Suppressor macrophage treated with lipopolysaccharide for 1 hour (primary cell): ENCODE measurements at regions not wholly inside any gene's neighbourhood (a gene's known extent, or its start where the extent isn't known, plus 50 kb on each side); places are given as distances from the start of the nearest gene placed in this dataset.
"Not testable (repeated sequence)": the region's sequence is repeated elsewhere in the genome, so short reads cannot be mapped to it uniquely, and the experiment has no call there.

Experiments
- DNase-seq, 3 donors: peaks; one replicate each; pipeline ENCODE4 v3.0.0-alpha.2; 2020 to 2022

DNA sequence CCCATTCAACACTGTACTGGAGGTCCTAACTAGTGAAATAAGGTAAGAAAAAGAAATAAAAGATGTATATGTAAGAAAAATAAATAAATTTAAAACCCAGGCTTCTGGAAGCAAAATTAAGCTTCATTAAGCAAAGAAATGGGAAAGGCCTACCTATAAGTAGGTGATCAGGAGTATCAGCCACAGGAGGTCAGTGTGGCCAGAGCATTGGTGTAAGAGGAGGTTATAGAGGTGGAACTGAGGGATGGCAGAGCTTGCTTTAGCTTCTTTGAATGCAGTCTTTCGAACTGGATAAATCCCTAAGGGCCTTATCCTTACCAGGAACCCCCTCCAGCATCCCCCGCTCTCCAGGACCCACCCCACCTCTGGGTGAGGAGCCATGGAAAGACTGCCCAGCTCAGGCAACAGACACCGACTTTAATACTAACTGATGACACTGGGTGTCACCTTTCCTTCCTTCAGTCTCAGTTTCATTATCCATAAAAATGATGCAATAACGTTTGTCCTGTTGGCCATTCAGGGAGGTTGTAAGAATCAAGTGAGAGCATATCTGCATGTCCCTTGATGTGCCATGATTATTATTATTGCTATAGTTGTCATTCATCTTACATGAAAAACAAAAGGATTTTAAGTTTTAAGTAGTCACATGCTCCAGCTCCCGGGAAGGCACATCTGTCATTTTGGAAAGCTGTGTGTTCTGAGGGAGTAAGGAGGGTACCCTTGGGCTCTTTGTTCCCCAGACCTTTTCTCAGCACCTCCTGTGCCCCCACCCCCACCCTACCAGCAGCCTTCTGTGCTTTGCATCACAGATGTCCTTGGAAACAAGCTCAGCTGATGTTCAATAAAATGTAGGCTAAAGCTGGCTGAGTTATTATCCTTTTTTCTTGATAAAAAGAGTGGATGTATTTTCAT lies 50.8 kb upstream of the CTNNA1 start:
- DNase-seq, result no peak

GRCh38 chr5:138701678-138702077 lies 51.5 kb upstream of the CTNNA1 start:
- DNase-seq, result no peak

GRCh38 chr5:138700581-138701362 lies 52.5 kb upstream of the CTNNA1 start:
- DNase-seq, result no peak

DNA sequence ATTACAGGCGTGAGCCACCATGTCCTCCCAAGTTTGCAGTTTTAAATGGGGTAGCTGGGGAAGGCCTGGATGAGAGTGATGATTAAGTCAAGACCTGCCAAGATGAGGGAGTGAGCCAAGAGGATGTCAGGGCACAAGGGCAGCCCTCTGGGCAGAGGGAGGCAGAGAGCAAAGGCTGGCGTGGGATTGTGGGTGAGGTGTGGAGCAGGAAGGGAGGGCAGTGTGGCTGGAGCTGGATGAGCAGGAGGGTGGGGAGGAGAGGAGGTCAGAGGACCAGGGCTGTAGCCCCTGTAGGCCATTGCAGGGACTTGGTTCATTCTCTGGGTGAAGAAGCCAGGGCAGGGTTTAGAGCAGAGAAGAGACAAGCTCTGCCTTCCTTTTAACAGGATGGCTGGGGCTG lies 53.7 kb upstream of the CTNNA1 start:
- no peak for DNase-seq

DNA sequence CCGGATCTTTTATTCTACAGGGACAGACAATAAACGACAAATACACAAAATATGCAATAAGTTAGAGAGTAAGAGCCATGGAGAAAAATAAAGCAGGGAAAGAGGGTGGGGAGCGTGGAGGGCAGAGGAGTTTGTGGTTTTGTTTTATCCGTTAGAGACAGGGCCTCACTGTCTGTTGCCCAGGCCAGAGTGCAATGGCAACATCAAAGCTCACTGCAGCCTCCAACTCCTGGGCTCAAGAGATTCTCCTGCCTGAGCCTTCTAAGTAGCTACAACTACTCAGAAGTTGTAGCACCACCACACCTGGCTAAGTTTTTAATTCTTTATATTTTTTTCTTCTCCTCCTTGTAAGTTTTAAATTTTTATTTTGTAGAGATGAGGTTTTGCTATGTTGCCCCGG lies 54.5 kb upstream of the CTNNA1 start:
- DNase-seq, result no peak

DNA sequence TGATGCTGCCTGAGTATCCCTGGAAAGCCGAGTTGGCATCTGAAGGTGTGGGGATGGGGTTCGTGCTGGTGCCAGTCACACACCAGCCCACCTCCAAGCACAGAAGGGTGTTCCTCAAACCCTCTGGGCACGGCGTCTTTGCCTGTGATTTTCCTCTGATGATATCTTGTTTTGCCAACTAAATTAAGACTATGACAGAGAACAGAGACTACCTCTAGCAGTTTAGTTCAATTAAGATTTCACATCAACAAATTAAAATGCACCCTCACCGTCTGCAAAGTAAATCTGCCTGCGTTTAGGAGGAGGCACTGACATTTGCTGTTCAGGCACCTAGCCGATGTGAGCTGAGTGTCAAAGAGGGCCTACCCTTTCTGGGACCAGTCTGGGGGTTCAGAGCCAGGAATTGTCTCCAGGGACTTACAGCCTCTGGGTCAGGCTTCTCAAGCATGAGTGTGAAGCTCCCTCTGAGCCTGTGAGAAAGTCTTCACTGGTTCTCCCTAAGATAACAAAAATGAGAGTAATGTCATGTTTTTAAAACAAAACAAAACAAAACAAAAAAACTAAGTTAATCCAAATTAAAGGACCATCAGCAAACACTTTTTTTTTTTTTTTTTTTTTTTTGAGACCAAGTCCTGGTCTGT lies 55.4 kb upstream of the CTNNA1 start:
- no peak for DNase-seq

DNA sequence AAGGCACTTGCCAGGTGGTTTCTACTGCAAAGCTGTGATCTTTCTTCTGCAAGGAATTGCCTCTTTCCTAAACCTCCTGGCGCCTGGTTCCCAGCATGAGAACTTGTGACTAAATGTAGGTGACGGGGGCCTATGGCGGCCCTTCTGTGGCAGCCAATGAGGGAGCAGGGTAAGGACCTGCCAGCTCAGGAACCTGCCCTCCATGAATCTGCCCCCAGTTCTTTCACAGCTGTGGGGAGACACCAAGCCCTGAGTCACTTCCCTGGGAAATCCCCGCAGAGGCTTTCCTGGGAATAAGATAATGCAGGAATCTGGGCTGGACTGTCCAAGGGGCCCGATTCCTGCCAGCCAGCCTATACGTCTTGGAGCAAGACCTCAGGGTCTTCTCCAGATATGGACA lies 56.7 kb upstream of the CTNNA1 start:
- DNase-seq, result peak in 2 of 3 donors; percentile 11 to 27

GRCh38 chr5:138695781-138696180 lies 57.4 kb upstream of the CTNNA1 start:
- DNase-seq, result no peak

- DNase-seq, result no peak
These were observed 59.1 kb upstream of the CTNNA1 start for GRCh38 chr5:138694146-138694545.

- no peak for DNase-seq
These were observed 60.9 kb upstream of the CTNNA1 start for GRCh38 chr5:138692370-138692769.

DNA sequence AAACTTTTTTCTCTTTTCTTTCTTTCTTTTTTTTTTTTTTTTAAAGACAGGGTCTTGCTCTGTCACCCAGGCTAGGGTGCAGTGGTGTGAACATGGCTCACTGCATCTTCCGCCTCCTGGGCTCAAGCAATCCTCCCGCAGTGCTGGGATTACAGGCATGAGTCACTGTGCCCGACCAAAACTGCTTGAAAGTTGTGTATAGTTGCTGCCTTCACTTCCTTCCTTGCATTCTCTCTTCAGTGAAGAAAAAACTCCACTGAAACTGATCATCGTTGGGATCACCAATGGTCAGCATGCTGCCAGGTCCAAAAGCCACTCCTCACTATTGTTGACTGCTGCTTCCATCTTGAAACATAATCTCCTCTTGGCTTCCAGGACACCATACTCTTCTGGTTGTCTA lies 66.6 kb upstream of the CTNNA1 start:
- peak; percentile 59 to 68 (median 64) for DNase-seq

- DNase-seq, result peak; percentile 13 to 62 (median 50)
These were observed 68.0 kb upstream of the CTNNA1 start for GRCh38 chr5:138685193-138685745.

GRCh38 chr5:138682462-138682861 lies 70.8 kb upstream of the CTNNA1 start:
- DNase-seq, result not testable (repeated sequence)

GRCh38 chr5:138678826-138679225 lies 74.4 kb upstream of the CTNNA1 start:
- not testable (repeated sequence) for DNase-seq

- no peak for DNase-seq
These were observed 75.4 kb upstream of the CTNNA1 start for GRCh38 chr5:138677782-138678181.

DNA sequence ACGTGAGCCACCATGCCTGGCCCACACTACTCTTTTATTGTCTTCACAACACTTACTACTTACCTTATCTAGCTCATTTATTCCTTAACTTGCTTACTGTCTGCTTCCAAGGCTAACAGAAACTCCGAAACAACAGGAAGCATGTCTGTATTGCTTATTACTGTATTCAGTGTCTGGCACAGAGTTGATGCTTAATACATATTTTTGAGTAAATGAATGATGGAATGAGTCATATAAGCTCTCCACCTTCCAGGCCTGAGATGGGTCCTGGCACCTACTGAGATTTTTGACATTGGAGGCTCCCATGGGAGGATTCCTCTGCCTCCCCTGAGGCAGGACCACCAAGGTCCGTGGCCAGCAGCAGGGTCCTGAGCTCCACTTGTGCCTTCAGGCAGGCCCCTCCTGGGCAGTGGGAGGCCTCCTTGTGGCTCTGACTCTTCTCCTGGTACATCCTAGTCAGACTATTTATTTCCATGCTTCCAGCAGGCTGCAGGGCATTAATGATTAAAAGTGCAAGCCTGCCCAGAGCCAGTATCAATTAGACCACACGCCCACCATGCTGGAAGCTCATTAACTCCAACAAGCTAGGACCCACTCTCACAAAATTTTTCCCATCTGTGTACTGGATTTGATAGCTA lies 76.5 kb upstream of the CTNNA1 start:
- DNase-seq, result no peak

GRCh38 chr5:138676002-138676401 lies 77.2 kb upstream of the CTNNA1 start:
- no peak for DNase-seq

GRCh38 chr5:138668451-138669380 lies 84.5 kb upstream of the CTNNA1 start:
- DNase-seq, result no peak

- not testable (repeated sequence) for DNase-seq
These were observed 85.4 kb upstream of the CTNNA1 start for GRCh38 chr5:138667782-138668331.

- DNase-seq, result no peak
These were observed 86.9 kb upstream of the CTNNA1 start for GRCh38 chr5:138666226-138666742.

DNA sequence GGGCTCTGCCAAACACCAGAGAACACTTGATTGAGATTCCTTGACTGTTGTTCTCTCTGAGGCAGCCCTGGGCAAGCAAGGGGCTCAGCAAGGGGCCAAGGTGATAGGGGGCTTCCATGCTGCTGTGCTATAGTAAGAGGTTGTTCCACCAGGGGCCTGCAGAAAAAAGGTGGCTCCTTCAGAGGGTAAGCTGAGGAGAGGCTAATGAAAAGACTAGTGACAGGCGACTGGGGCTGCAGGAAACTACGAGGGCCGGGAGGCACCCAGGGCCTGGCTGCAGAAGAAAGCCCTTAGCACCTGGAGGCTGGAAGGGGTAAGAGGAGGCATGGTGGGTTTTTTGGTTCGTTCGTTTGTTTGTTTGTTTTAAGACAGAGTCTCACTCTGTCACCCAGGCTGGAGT lies 88.0 kb upstream of the CTNNA1 start:
- DNase-seq, result no peak
